IPS-18c (cell line): ENCODE measurements at regions not wholly inside any gene's neighbourhood (a gene's known extent, or its start where the extent isn't known, plus 50 kb on each side); places are given as distances from the start of the nearest gene placed in this dataset.

Experiments used
- H3K4me3 ChIP-seq: 2 replicates; pipeline ENCODE4 v1.7.0; 2013; ENCODE audit warnings: low read depth, mild to moderate bottlenecking, low read length, moderate library complexity; ENCODE audit not compliant: insufficient read depth
- H3K9me3 ChIP-seq: one replicate; pipeline ENCODE4 v1.6.1; 2013; ENCODE audit warnings: mild to moderate bottlenecking, low read length, moderate library complexity; ENCODE audit not compliant: control insufficient read depth, insufficient read depth

- no peak overlapping the region for H3K4me3 ChIP-seq
- no peaks in the 10 kb centered on the region for H3K9me3 ChIP-seq
Observed at GRCh38 chr2:60337142-60337497, 216.3 kb downstream of the BCL11A start.

GRCh38 chr2:60336442-60337141 lies 216.9 kb downstream of the BCL11A start:
- Histone ChIP-seq H3K9me3 (no peaks in the 10 kb centered on the region), H3K4me3 (no peak overlapping the region)

- H3K4me3 ChIP-seq, result no peak overlapping the region
- no peaks in the 10 kb centered on the region for H3K9me3 ChIP-seq
Observed at GRCh38 chr2:60335533-60336237, 217.8 kb downstream of the BCL11A start.

GRCh38 chr2:60334610-60335009 lies 218.8 kb downstream of the BCL11A start:
- Histone ChIP-seq H3K9me3 (no peaks in the 10 kb centered on the region), H3K4me3 (no peak overlapping the region)

- Histone ChIP-seq H3K9me3 (no peaks in the 10 kb centered on the region), H3K4me3 (no peak overlapping the region)
Observed at GRCh38 chr2:60333264-60333663, 220.2 kb downstream of the BCL11A start.

- Histone ChIP-seq H3K9me3 (no peaks in the 10 kb centered on the region), H3K4me3 (no peak overlapping the region)
Observed at GRCh38 chr2:60331115-60331809, 222.2 kb downstream of the BCL11A start.

- Histone ChIP-seq H3K9me3 (no peaks in the 10 kb centered on the region), H3K4me3 (no peak overlapping the region)
Observed at GRCh38 chr2:60329225-60329624, 224.2 kb downstream of the BCL11A start.

GRCh38 chr2:60324536-60324935 lies 228.9 kb downstream of the BCL11A start:
- no peak overlapping the region for H3K4me3 ChIP-seq
- H3K9me3 ChIP-seq, result no peaks in the 10 kb centered on the region

- no peak overlapping the region for H3K4me3 ChIP-seq
- H3K9me3 ChIP-seq, result no peaks in the 10 kb centered on the region
Observed at GRCh38 chr2:60321816-60322215, 231.6 kb downstream of the BCL11A start.

GRCh38 chr2:60320724-60321123 lies 232.7 kb downstream of the BCL11A start:
- Histone ChIP-seq H3K4me3 (no peak overlapping the region), H3K9me3 (no peaks in the 10 kb centered on the region)

- no peaks in the 10 kb centered on the region for H3K9me3 ChIP-seq
- no peak overlapping the region for H3K4me3 ChIP-seq
Observed at GRCh38 chr2:60319031-60319547, 234.4 kb downstream of the BCL11A start.

- Histone ChIP-seq H3K4me3 (no peak overlapping the region), H3K9me3 (no peaks in the 10 kb centered on the region)
Observed at GRCh38 chr2:60318544-60318943, 234.9 kb downstream of the BCL11A start.

- no peak overlapping the region for H3K4me3 ChIP-seq
Observed at GRCh38 chr2:60317844-60318243, 235.6 kb downstream of the BCL11A start.

GRCh38 chr2:60317034-60317386 lies 236.4 kb downstream of the BCL11A start:
- Histone ChIP-seq H3K9me3 (no peaks in the 10 kb centered on the region), H3K4me3 (no peak overlapping the region)

More at GRCh38 chr2:60317844-60318243, 235.6 kb downstream of the BCL11A start:
- no peaks in the 10 kb centered on the region for H3K9me3 ChIP-seq

GRCh38 chr2:60316381-60317033 lies 236.9 kb downstream of the BCL11A start:
- Histone ChIP-seq H3K9me3 (no peaks in the 10 kb centered on the region), H3K4me3 (no peak overlapping the region)

GRCh38 chr2:60313470-60314172 lies 239.8 kb downstream of the BCL11A start:
- H3K4me3 ChIP-seq, result no peak overlapping the region
- no peaks in the 10 kb centered on the region for H3K9me3 ChIP-seq

GRCh38 chr2:60312618-60313017 lies 240.8 kb downstream of the BCL11A start:
- no peaks in the 10 kb centered on the region for H3K9me3 ChIP-seq
- H3K4me3 ChIP-seq, result no peak overlapping the region
